NCI-H1092 (cell line): ENCODE measurements at regions not wholly inside any gene's neighbourhood (a gene's known extent, or its start where the extent isn't known, plus 50 kb on each side); places are given as distances from the start of the nearest gene placed in this dataset.
"Not testable (repeated sequence)": the region's sequence is repeated elsewhere in the genome, so short reads cannot be mapped to it uniquely, and the experiment has no call there.

ENCODE experiments used
- DNase-seq: peaks from one replicate; lab custom pipeline; 2025; lab: John Stamatoyannopoulos, UW

DNA sequence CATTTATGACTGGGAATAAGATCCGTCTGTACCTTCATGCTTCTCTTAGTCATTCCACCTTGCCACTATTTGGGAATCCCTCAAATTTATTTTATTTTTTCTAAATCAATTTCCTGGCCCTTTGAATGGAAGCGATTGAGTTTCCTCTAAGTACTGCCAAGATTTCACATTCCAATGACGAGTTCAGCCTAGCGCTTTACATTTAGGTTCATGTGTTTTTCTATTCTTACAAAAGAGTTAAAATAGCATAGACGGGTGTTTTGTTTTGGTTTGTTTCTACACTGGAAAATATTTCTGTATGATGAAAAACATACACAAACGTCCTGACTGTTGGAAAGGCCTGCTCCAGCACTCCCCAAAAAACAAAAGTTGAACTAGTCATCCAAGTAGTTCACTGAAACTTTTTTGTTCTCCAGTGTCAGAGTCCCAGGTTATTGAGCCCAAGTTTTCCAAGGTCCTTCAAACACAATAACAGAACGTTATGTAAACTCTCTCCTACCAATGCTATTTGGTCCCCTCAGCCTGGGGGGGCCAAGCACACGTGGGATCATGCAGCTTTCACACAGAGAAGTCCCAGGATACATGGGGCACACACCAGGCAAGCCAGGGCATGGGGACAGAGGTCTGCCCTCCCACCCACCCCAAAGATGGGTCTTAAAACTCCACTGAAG is 74.8 kb upstream of the FOXN3 start:
- DNase-seq, result no peak

DNA sequence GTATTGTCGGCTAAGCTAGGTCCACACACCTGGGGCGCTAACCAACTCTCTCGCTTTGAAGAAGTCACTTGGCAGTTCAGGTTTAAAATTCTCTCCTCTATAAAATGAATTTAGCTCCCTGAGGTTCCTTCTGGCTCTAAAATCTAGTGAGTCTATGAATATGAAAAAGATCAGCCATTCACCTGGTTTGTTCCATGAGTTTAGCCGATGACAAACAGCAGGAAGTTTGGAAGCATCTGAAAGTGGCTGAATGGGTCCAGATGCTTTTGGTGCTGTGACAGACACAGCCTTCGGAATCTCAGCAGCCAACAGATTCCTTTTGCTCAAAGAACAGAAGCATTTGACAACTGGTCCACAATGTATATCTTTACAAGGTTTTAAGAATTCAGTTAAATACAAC is 73.4 kb upstream of the FOXN3 start:
- no peak for DNase-seq

DNA sequence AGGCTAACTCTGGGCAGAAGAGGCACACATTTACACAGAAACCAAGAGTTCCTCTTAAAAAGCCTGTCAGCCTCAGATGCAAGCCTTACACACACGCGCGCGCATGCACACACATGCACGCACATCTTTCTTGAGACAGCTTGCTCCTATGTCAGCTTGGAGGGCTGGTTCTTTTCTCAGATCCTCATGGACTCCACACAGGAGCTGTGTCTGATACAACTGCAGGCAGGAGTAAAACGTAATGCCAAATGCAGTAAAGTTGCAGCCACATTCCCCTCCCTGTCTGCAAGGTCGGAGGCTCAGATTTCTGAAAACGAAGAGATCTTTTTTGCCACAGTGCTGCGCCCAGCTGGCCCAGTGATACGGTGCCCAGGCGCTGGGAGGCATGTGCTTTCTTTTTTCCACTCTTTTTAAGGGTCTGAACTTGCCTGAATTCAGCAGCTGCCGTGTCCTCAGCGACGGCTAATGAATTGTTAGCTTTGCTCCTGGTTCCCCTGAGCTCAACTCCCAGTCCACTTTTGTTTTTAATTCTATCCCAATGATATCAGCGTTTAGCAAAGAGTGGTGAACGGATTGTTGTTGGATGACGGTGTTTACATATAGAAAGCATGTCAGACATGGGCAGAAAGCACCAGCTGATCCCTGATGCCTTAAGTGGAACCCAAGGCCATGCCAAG is 72.9 kb upstream of the FOXN3 start:
- peak; percentile 22 for DNase-seq

DNA sequence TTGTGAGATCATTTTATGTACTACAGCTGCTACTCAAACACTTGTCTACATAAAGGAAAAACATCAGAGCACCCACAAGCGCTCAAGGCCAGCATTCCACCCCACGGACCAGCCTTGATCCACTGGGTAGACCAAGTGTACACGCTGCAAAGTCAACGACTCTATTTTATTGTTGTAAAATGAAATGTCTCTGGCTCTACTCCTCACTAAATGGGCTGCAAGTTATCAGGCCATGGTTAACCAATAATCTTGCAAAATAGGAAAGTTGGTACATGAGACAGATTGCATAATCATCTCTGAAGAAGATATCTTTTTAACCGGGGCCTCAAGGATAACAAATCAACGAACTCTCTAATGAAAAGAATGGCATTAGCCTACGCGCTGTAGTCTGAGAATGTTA is 69.9 kb upstream of the FOXN3 start:
- no peak for DNase-seq

DNA sequence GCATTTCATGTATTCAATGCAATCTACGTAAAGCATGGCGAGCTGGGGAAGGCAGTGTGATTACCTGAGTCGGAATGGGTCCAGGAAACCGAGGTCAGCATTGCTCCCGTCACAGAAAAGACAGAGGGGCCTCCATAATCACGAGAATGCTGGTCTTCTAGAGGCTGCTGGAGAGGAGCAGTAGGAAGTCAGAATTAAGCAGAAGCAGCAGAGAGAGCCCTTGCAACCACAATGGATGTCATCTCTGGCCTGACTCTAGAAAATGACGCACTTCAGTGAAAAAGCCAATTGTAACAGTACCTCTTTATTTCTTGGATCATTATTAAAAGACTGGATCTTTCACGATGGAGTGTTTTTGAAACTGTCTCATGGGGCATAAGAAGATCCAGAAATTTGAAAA is 69.5 kb upstream of the FOXN3 start:
- no peak for DNase-seq

DNA sequence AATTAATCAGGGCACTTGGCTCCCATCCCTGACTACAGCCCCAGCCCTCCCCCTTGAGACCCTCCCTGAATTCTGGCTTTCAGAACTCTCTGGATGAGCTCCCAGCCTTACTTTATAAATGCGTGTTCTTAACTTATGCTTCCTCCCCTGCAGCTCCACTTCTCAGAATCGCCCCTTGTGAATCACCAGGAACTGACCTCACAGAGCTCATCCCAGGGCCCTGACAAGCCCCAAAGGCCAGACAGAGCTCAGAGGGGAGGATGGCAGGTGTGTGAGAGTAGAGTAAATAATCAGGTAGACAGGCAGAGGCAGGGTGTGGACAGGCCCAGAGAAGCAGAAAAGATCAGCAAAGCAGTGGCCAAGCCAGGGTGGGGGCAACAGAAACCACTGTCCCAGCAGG is 68.2 kb upstream of the FOXN3 start:
- DNase-seq, result no peak

DNA sequence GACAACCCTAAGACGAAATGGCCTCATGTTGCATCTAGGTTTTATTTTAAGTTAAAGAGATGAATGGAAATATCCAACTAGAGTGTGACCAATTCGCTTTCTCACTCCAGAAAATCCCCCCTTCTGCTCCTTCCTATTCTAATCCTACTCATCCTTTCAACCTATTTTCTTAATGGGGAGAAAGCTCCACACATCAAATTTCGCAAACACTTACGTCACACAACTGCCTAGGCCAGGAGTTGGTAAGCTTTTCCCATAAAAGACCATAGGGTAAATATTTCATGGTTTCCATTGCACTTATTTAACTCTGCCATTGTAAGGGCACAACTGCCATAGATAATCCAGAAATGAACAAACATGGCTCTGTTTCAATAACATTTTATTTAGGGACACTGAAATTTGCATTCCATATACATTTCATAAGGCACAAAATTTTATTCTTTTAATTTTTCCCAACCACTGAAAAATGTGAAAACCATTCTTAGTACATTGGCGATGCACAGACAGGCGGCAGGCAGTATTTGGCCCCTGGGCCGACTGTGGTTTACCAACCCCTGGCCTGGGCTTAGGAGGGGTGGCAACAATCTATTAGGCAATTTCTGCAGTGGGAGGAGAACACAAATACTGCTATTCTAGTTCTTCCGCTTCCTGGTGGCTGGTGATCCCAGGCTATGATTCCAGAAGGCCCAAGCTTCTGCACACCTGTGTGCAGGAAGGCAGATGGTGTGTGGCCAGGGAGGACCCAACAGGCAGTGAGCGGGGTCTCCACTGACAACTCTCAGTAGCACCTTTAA is 67.2 kb upstream of the FOXN3 start:
- DNase-seq, result no peak

DNA sequence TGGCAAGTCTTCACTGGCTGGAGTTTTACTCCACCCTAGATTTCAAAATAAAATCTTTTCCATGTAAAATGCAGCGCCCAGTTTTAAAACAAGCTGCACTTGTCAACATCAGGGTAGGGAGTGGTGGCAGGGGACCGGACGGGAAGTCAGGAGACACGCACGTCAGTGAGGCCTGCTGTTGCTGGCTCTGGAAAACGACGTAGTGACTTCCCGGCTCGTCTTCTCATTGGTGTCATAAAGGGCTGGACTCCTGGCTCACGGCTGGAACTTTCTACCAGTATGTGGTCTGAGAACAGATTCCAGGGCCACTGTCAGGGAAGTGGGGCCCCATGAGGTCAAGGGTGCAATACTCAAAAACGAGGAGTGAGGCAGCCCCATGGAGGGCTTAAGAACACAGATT is 64.2 kb upstream of the FOXN3 start:
- no peak for DNase-seq

DNA sequence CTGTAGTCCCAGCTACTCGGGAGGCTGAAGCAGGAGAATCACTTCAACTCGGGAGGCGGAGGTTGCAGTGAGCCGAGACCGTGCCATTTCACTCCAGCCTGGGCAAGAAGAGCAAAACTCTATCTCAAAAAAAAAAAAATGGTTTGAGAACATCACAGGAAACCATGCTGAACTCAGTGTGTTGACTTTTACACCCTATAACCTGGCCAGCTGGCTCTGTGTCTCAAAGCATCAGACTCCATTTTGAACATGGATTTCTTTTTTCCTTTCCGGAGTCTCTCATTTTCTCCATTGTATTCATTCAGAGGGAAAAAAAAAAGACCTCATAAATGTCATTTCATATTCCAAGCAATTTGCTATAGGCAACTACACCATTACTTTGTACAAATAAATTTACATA is 63.2 kb upstream of the FOXN3 start:
- no peak for DNase-seq

DNA sequence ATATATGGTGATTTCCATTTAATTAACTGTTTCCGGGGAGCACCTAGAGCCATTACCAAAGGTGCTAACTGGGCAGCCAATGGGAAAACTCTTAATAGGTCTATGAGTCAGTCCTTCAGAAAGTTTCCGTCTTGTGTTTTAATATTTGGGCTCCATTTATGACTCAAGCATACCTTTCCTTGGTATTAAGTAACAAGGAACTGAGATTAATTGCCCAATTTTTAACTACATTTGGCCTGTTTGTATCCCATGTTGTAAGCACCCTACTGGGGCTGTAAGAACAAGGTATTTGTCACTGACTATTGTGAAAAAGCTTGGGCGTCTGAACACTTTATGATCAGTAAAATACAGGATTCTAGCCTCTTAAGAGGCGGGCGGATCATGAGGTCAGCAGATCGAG is 62.8 kb upstream of the FOXN3 start:
- DNase-seq, result no peak

DNA sequence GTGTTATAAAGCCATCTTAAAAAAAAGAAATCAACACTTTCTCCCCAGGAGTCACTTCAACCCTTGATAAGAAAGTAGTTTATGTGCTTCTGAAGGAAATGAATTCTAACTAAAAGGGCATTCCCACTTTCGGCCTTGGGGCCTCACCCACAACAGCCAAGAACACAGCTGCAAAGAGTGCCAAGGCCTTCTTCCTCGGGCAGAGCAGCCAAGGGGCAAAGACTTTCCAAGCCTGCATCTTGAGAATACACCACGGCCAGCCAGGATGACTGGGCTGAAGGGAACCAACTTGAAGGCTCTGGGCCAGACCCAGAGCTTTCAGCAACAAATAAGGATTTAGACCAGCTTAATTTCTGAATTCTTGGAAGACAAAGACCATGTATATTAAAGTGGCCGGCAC is 60.4 kb upstream of the FOXN3 start:
- DNase-seq, result no peak

DNA sequence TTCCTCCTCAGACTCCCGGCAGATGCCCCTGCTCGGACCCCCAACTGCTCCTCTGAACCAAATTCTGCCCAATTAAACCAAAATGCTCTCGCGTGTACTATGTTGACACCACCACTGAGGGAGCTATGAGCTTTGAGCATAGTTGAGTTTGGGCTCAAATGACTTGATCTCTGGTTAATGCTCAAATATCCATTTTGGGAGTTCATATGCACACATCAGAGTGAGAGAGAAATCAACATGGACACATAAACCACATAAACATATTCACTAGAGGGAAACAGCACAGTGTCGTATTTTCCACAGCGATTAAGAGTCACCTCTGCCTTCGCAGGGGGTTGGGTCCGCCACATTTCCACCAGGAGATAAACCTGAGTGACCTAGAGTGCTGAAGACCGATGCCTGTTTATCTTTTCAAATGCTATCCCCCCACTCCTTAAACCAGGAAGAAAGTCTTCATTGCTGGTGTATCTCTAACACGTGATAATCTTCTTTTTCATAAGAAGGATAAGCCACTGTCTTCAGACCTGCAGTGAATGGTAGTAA is 59.4 kb upstream of the FOXN3 start:
- no peak for DNase-seq

DNA sequence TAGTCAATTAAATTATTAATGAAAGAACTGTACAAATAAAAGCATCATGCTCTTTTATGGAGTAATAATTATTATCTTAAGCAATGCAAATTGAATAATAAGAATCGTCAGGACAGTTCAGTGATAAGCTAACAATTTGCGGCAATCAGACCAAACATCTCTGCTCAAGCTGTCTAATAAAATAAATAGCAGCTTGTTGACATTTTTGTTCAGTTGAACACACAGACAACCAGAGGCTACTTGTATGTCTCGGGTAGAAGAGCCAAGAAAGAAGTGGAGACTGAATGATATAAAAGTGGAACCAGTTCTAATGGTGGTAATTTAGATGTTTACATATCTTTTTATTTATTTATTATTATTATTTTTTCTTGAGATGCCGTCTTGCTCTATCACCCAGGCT is 57.4 kb upstream of the FOXN3 start:
- DNase-seq, result no peak

DNA sequence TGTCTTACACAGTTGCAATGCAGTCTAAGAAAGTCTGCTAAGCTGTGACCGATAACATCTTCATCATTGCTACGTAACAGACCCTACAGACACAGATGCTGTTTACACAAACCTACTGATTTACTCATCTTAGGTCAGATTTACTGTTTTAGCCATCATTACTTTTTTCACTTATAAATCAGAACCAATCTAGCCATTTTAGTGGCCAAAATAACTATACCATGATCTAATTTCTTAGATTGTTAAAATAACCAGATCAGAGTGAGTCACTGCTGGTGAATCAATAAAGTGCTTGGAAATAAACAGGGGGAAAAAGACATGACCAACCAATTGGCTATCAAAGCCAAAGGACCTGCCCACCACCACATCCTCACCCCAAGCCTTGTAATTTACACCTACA is 57.0 kb upstream of the FOXN3 start:
- DNase-seq, result no peak

DNA sequence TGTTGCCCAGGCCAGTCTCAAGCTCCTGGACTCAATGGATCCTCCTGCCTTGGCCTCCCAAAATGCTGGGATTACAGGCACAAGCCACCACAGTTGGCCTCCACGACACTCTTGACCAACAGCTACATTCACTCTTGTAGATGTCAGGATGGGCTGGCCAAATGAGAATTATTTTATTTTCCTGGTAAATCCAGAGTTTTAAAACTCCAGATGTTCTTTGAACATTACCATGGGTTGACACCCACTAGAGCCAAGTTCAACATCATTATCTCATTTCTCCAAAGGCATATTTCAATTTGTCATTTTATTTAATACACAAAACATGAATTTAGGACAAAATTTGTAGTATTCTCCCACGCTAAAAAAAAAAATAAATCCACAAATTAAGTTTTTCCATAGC is 56.5 kb upstream of the FOXN3 start:
- no peak for DNase-seq

DNA sequence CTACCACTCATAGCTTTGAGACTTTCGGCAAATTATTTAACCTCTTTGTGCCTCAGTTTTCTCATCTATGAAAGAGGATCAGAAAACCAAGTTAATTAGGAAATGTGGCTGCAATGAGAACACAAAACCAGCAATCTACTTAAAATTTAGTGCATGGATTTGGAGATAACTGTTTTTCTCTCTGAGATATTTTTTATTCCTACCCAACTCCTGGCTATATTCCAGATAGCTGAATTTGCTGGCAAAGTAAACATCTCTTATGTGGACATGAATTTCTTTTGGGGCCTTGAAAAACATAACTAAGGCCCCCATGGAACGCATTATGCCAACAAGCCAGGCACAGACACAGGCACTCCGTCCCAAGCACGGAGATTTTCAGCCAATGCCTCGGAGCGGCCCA is 53.4 kb upstream of the FOXN3 start:
- no peak for DNase-seq

DNA sequence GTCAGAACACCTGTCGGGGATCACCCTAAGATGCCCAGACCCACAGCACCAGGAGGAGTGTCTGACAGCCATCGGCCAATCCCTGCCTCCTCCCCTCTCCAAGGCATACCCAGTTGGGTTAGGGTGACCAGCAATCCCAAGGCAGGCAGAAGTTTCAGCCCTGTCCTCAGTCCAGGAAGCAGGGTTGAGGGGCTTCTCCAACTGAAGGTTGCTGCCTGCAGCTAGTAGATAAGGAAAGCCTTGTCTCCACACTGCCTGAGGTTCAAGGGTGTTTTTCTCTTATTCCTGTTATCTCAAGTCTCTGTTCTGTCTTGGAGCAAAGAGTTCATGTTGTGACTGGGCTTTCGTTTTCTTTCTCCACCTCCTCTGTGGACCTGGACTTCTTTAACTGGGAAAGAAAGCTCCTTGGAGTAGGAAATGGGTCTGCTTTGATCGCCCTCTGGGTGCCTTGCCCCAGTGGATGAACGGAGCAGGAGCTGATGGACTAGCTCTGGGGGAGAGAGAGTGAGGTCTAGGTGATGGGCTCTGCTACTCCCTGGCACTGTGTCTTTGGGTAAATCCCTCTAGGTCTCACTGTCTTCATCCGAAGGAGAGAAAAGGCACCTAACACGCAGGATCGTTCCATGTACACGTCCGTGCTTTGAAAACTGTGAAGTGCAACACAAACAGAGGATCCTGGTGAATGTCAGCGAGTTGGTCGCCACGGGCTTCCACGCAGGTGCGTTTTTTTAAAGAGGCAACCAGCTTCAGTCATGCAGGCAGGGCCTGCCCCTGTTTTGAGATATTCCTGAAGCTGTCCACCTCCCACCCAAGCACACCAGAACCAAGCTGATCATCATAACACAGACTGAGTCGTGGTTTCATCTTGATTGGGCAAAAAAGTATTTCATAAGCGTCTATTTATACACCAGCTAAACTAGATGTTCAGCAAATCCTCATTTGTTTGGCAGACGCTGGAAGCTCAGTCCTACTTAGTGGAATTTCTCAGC is 52.5 kb upstream of the FOXN3 start:
- DNase-seq, result no peak

DNA sequence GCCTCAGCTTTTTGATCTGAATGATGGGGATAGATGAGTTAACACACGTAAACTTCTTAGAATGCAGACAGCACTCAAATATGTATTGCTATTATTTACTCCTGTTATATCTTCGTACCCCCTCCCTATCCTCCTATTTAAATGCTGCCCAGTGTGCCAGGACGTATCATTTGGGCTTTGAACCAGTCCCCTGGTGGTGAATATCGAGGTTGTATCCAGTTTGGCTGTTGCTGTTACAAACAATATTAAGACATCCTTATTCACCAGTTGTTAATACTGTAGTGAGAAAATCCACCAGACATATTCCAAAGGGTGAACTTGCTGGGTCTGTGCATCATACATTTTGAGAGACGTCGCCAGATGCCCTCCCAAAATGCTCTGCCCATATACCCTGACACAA is 51.5 kb upstream of the FOXN3 start:
- no peak for DNase-seq

DNA sequence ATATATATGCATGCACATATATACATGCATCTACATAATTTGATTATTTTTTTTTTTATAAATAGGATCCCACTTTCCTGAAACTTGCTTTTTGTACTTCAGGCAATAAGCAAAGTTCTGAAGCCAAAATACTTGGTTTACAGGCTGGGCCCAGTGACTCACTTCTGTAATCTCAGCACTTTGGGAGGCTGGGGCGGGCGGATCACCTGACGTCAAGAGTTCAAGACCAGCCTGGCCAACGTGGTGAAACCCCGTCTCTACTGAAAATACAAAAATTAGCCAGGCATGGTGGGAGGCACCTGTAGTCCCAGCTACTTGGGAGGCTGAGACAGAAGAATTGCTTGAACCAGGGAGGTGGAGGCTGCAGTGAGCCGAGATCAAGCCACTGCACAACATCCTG is 51.0 kb upstream of the FOXN3 start:
- not testable (repeated sequence) for DNase-seq

DNA sequence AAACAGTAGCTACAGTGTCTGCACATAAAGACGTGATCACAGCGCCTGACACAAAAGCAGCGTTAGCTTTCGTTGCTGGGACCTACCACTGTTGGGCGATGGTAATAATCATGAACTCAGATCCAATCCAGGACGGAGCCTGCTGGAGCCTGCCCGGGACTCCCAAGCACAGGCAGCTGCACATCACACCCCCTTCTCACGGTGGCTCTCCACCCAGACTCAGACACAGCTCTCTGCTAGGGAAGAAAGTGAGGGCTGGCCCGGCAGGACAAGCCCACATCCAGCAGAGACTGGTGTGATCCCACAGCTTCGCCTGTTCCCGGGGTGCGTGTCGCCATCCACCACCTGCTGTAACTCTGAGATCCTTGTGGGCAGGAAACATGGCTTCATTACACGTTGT is 49.9 kb upstream of the FOXN3 start:
- no peak for DNase-seq
